ENCODE measurements at regions not wholly inside any gene's neighbourhood (a gene's known extent, or its start where the extent isn't known, plus 50 kb on each side); places are given as distances from the start of the nearest gene placed in this dataset.
"Not testable (repeated sequence)": the region's sequence is repeated elsewhere in the genome, so short reads cannot be mapped to it uniquely, and the experiment has no call there.

- peak; percentile 21 to 96 (median 70) for TF ChIP-seq CTCF (IDR thresholded peaks at IDR 0.05)
- TF ChIP-seq POLR2A (IDR thresholded peaks at IDR 0.05) = no peak
- DNase-seq = no peak
- no peak overlapping the region for H3K27ac ChIP-seq
- H3K4me1 ChIP-seq = peaks cover 0 to 4% of the 10 kb centered on the region in 2 donors
- no peaks in the 10 kb centered on the region for H3K9me3 ChIP-seq
- H3K36me3 ChIP-seq = no peaks in the 10 kb centered on the region
- no peak overlapping the region for H3K4me3 ChIP-seq (replicated peaks in 1 of 3)
- H3K27me3 ChIP-seq = no peaks in the 10 kb centered on the region
- intact Hi-C loops (cut with DNase I) = no loop called here
Observed at GRCh38 chr4:54999003-54999402, 126.4 kb downstream of the KDR start.

GRCh38 chr4:54993473-54994026 is 131.8 kb downstream of the KDR start:
- WGBS, 2 donors = 90 to 97% methylated on average over 8 to 12 of the region's 28 CpGs
- H3K4me3 ChIP-seq (replicated peaks in 1 of 3); H3K27me3 ChIP-seq; H3K27ac ChIP-seq; H3K36me3 ChIP-seq; H3K4me1 ChIP-seq; H3K9me3 ChIP-seq; DNase-seq; intact Hi-C loops (cut with DNase I): not testable (repeated sequence)

GRCh38 chr4:54992266-54992665 is 133.1 kb downstream of the KDR start:
- H3K27ac ChIP-seq = no peak overlapping the region
- whole genome bisulfite sequencing, 2 donors = 77 to 81% methylated on average over 1 of the region's 1 CpG

GRCh38 chr4:54988655-54989054 is 136.7 kb downstream of the KDR start:
- intact Hi-C loops (cut with DNase I) = no loop called here
- Histone ChIP-seq H3K27me3 (no peaks in the 10 kb centered on the region), H3K36me3 (no peaks in the 10 kb centered on the region), H3K27ac (no peak overlapping the region), H3K9me3 (no peaks in the 10 kb centered on the region), H3K4me1 (no peaks in the 10 kb centered on the region), H3K4me3 (replicated peaks in 1 of 3) (no peak overlapping the region)
- TF ChIP-seq POLR2A (IDR thresholded peaks at IDR 0.05) (no peak), CTCF (IDR thresholded peaks at IDR 0.05) (no peak)
- no peak for DNase-seq

More at GRCh38 chr4:54992266-54992665, 133.1 kb downstream of the KDR start:
- no peaks in the 10 kb centered on the region for H3K27me3 ChIP-seq
- no peak for TF ChIP-seq POLR2A (IDR thresholded peaks at IDR 0.05)
- TF ChIP-seq CTCF (IDR thresholded peaks at IDR 0.05) = no peak
- H3K4me1 ChIP-seq = no peaks in the 10 kb centered on the region
- no peak overlapping the region for H3K4me3 ChIP-seq (replicated peaks in 1 of 3)
- intact Hi-C loops (cut with DNase I) = no loop called here
- H3K9me3 ChIP-seq = no peaks in the 10 kb centered on the region
- DNase-seq = no peak
- H3K36me3 ChIP-seq = no peaks in the 10 kb centered on the region

GRCh38 chr4:54986095-54986846 is 139.1 kb downstream of the KDR start:
- H3K9me3 ChIP-seq = no peaks in the 10 kb centered on the region
- no peak overlapping the region for H3K4me3 ChIP-seq (replicated peaks in 1 of 3)
- H3K36me3 ChIP-seq = no peaks in the 10 kb centered on the region
- H3K27ac ChIP-seq = no peak overlapping the region
- H3K27me3 ChIP-seq = no peaks in the 10 kb centered on the region
- DNase-seq = no peak
- H3K4me1 ChIP-seq = no peaks in the 10 kb centered on the region
- intact Hi-C loops (cut with DNase I) = no loop called here
- TF ChIP-seq POLR2A (IDR thresholded peaks at IDR 0.05) (no peak), CTCF (IDR thresholded peaks at IDR 0.05) (no peak)
- 63 to 67% methylated on average over 2 to 5 of the region's 5 CpGs for WGBS, 2 donors
